Nephron progenitor cell (in vitro differentiated cells): ENCODE measurements at regions not wholly inside any gene's neighbourhood (a gene's known extent, or its start where the extent isn't known, plus 50 kb on each side); places are given as distances from the start of the nearest gene placed in this dataset.
"Not testable (repeated sequence)": the region's sequence is repeated elsewhere in the genome, so short reads cannot be mapped to it uniquely, and the experiment has no call there.

Source experiments
- DNase-seq: peaks from one replicate; pipeline ENCODE4 v3.0.0; 2021
- H3K27ac Mint-ChIP-seq: 2 replicates; pipeline ENCODE4 v1.8.0; 2021; ENCODE audit warnings: mild to moderate bottlenecking, moderate library complexity, mixed read lengths
- H3K27me3 Mint-ChIP-seq: 2 replicates; pipeline ENCODE4 v1.8.0; 2021; ENCODE audit warnings: mild to moderate bottlenecking, low read depth, mixed read lengths; ENCODE audit not compliant: poor library complexity
- H3K36me3 Mint-ChIP-seq: 2 replicates; pipeline ENCODE4 v1.8.0; 2021; ENCODE audit warnings: low read depth, mixed read lengths
- H3K4me1 Mint-ChIP-seq: 2 replicates; pipeline ENCODE4 v1.8.0; 2021; ENCODE audit warnings: mixed read lengths
- H3K4me3 Mint-ChIP-seq: 2 replicates; pipeline ENCODE4 v1.8.0; 2021; ENCODE audit warnings: mild to moderate bottlenecking, moderate library complexity, mixed read lengths
- H3K9me3 Mint-ChIP-seq: 2 replicates; pipeline ENCODE4 v1.8.0; 2021; ENCODE audit warnings: mild to moderate bottlenecking, moderate library complexity, mixed read lengths
- TF ChIP-seq, protein P1 (sequence below): fragments of 200-600 bp; sonication (generic); IDR thresholded peaks from 2 replicates; pipeline ENCODE4 v1.5.0; 2021; ENCODE audit warnings: antibody characterized with exemption

GRCh38 chr3:147699175-147699838, 290.1 kb downstream of the ZIC1 start:
- TF ChIP-seq, protein P1, sequence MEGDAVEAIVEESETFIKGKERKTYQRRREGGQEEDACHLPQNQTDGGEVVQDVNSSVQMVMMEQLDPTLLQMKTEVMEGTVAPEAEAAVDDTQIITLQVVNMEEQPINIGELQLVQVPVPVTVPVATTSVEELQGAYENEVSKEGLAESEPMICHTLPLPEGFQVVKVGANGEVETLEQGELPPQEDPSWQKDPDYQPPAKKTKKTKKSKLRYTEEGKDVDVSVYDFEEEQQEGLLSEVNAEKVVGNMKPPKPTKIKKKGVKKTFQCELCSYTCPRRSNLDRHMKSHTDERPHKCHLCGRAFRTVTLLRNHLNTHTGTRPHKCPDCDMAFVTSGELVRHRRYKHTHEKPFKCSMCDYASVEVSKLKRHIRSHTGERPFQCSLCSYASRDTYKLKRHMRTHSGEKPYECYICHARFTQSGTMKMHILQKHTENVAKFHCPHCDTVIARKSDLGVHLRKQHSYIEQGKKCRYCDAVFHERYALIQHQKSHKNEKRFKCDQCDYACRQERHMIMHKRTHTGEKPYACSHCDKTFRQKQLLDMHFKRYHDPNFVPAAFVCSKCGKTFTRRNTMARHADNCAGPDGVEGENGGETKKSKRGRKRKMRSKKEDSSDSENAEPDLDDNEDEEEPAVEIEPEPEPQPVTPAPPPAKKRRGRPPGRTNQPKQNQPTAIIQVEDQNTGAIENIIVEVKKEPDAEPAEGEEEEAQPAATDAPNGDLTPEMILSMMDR = no peak
- DNase-seq = no peak
- Mint-ChIP-seq H3K27me3 (no peaks in the 10 kb centered on the region), H3K4me1 (no peaks in the 10 kb centered on the region), H3K27ac (no peak overlapping the region), H3K4me3 (no peak overlapping the region), H3K36me3 (no peaks in the 10 kb centered on the region), H3K9me3 (no peaks in the 10 kb centered on the region)

DNA sequence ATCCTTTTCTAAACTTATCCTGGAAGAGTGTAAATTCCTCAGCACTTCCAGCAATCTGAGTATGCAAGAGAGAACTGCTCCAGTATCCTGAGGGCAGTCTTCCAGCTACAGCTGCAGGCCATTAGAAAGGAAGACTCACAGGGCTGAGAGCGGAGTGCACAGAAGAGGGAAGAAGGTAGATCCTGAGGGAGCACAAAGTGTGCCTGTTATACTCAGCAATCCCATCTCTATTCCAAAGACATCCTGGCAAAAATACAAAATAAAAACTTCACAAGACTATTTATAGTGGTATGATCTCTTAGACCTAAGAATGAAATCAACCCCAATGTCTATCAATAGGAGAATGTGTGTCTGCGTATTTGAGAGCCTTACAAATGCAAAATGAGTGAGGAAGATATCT, 292.0 kb downstream of the ZIC1 start:
- no peaks in the 10 kb centered on the region for H3K4me1 Mint-ChIP-seq
- TF ChIP-seq, protein P1 = no peak

DNA sequence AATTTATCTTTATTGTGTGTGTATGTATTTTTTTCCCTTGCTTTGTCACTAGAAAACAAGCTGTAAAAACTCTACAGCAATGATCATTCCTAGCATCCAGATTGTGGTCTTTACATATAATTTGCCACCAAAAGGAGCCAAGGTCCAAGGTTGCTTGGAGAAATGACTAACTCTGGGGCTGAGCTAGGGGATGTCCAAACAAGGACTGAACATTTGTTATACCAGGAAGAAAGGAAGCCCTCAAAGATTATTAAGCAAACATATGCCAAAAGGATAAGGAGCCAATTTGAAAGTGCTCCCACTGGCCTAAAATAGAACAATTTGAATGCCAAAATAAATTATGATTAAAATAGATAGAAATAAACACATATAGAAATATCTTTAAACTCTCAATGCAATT, 293.3 kb downstream of the ZIC1 start:
- Mint-ChIP-seq H3K27me3 (no peaks in the 10 kb centered on the region), H3K36me3 (no peaks in the 10 kb centered on the region), H3K4me3 (no peak overlapping the region), H3K27ac (no peak overlapping the region), H3K4me1 (no peaks in the 10 kb centered on the region), H3K9me3 (no peaks in the 10 kb centered on the region)
- TF ChIP-seq, protein P1 = no peak
- no peak for DNase-seq

More for the DNA sequence above, 292.0 kb downstream of the ZIC1 start:
- Mint-ChIP-seq H3K4me3 (no peak overlapping the region), H3K27me3 (no peaks in the 10 kb centered on the region), H3K36me3 (no peaks in the 10 kb centered on the region), H3K27ac (no peak overlapping the region), H3K9me3 (no peaks in the 10 kb centered on the region)
- no peak for DNase-seq

- Mint-ChIP-seq H3K36me3 (no peaks in the 10 kb centered on the region), H3K9me3 (peaks cover 19% of the 10 kb centered on the region), H3K27me3 (no peaks in the 10 kb centered on the region), H3K4me3 (no peak overlapping the region), H3K4me1 (no peaks in the 10 kb centered on the region), H3K27ac (no peak overlapping the region)
- no peak for DNase-seq
- TF ChIP-seq, protein P1 = no peak
Measured at GRCh38 chr3:147705651-147706051, 296.5 kb downstream of the ZIC1 start.

DNA sequence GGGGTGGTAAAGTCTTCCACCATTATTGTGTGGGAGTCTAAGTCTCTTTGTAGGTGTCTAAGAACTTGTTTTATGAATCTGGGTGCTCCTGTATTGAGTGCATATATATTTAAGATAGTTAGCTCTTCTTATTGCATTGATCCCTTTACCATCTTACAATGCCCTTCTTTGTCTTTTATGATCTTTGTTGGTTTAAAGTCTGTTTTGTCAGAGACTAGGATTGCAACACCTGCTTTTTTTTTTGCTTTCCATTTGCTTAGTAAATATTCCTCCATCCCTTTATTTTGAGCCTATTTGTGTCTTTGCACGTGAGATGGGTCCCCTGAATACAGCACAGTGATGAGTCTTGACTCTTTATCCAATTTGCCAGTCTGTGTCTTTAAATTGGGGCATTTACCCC, 301.6 kb downstream of the ZIC1 start:
- not testable (repeated sequence) for H3K4me1 Mint-ChIP-seq, H3K27ac Mint-ChIP-seq, DNase-seq, H3K4me3 Mint-ChIP-seq, H3K36me3 Mint-ChIP-seq, H3K27me3 Mint-ChIP-seq
- peaks cover 19% of the 10 kb centered on the region for H3K9me3 Mint-ChIP-seq

GRCh38 chr3:147712357-147712756, 303.2 kb downstream of the ZIC1 start:
- TF ChIP-seq, protein P1 = no peak
- peaks cover 6% of the 10 kb centered on the region for H3K4me1 Mint-ChIP-seq
- H3K27ac Mint-ChIP-seq = peak overlapping the region; percentile 6
- H3K9me3 Mint-ChIP-seq = peaks cover 19% of the 10 kb centered on the region
- no peak overlapping the region for H3K4me3 Mint-ChIP-seq
- no peak for DNase-seq
- H3K27me3 Mint-ChIP-seq = no peaks in the 10 kb centered on the region
- H3K36me3 Mint-ChIP-seq = no peaks in the 10 kb centered on the region

DNA sequence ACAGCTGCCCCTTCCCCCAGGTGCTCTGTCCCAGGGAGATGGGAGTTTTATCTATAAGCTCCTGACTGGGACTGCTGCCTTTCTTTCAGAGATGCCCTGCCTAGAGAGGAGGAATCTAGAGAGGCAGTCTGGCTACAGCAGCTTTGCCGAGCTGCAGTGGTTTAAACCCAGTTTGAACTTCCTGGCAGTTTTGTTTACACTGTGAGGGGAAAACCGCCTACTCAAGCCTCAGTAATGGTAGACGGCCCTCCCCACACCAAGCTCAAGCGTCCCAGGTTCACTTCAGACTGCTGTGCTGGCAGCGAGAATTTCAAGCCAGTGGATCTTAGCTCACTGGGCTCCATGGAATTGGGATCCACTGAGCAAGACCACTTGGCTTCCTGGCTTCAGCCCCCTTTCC, 303.6 kb downstream of the ZIC1 start:
- not testable (repeated sequence) for H3K4me1 Mint-ChIP-seq, H3K36me3 Mint-ChIP-seq, H3K27me3 Mint-ChIP-seq, H3K27ac Mint-ChIP-seq, DNase-seq, H3K4me3 Mint-ChIP-seq
- peaks cover 19% of the 10 kb centered on the region for H3K9me3 Mint-ChIP-seq
